HepG2 (cell line): ENCODE measurements at regions not wholly inside any gene's neighbourhood (a gene's known extent, or its start where the extent isn't known, plus 50 kb on each side); places are given as distances from the start of the nearest gene placed in this dataset.

Experiments used
- ATAC-seq: fragments of 200-7000 bp; cut with Tn5 transposase; 3 replicates; pipeline ENCODE4 v1.9.1; 2020; ENCODE audit warnings: mild to moderate bottlenecking, moderate library complexity
- BruUV-seq: library from RNA; stranded (reverse); fragments of 400-500 nt; replicated peaks from 2 replicates; lab custom pipeline; 2021; lab: Mats Ljungman, UMichigan
- CTCF ChIA-PET: fragments of 300-600 bp; formaldehyde crosslinking; extraction: SDS; loops from one replicate; lab custom pipeline; 2021; ENCODE audit warnings: low total read pairs, inconsistent platforms, low intra/inter-chr PET ratio; lab: Yijun Ruan, JAX
- POLR2A ChIA-PET: fragments of 350-600 bp; sonication (Branson Sonifier 250); formaldehyde crosslinking; loops from one replicate; lab custom pipeline; 2020; ENCODE audit warnings: antibody characterized with exemption, inconsistent platforms; lab: Yijun Ruan, JAX
- DNase-seq: peaks from one replicate; pipeline ENCODE4 v3.0.0-alpha.2; 2015; ENCODE audit warnings: low spot score
- FAIRE-seq: peaks from 3 replicates; lab custom pipeline; 2011; peaks lifted over from hg19 to GRCh38; lab: Jason Lieb, UNC
- H2AFZ ChIP-seq: one replicate; pipeline ENCODE4 v1.6.1; 2011; ENCODE audit warnings: low read length, inconsistent platforms
- H3K27ac ChIP-seq: fragments of 300-600 bp; 3 replicates; pipeline ENCODE4 v1.8.0; 2011; ENCODE audit warnings: mixed run types, mild to moderate bottlenecking, mixed read lengths, low read length, inconsistent platforms; ENCODE audit not compliant: insufficient read depth; ENCODE audit errors: extremely low read length
- H3K27me3 ChIP-seq, 2 experiments: fragments of 200-600 bp in 1 of 2; 2 replicates in 1 of 2; 3 replicates in 1 of 2; pipeline versions ENCODE4 v1.6.0 to v1.8.0; 2011; ENCODE audit warnings: low read length in 2 of 2, mild to moderate bottlenecking in 2 of 2, moderate library complexity in 2 of 2, inconsistent platforms in 1 of 2; ENCODE audit not compliant: insufficient read depth in 2 of 2, control insufficient read depth in 1 of 2
- H3K36me3 ChIP-seq, 2 experiments: fragments of 200-600 bp in 1 of 2; replicated peaks in 1 of 2; 2 replicates in 1 of 2; 3 replicates in 1 of 2; pipeline versions ENCODE4 v1.5.1 to v1.8.0; 2011; ENCODE audit warnings: low read length in 2 of 2, inconsistent platforms in 1 of 2; ENCODE audit not compliant: insufficient read depth in 2 of 2, control insufficient read depth in 1 of 2
- H3K4me1 ChIP-seq: 2 replicates; pipeline ENCODE4 v1.5.1; 2012; ENCODE audit warnings: low read length, inconsistent platforms; ENCODE audit not compliant: insufficient read depth
- H3K4me2 ChIP-seq: 2 replicates; pipeline ENCODE4 v1.6.0; 2011; ENCODE audit warnings: low read depth, low read length, inconsistent platforms
- H3K4me3 ChIP-seq, 3 experiments: fragments of 200-600 bp in 1 of 3; sonication (generic), shearing (Covaris generic) in 1 of 3; replicated peaks in 1 of 3; 2 replicates each; pipeline ENCODE4 v1.5.1; 2011 to 2016; ENCODE audit warnings: low read length in 3 of 3, inconsistent platforms in 2 of 3, low read depth in 2 of 3, mild to moderate bottlenecking in 2 of 3, control low read depth in 1 of 3, mixed read lengths in 1 of 3; ENCODE audit not compliant: insufficient read depth in 1 of 3
- H3K79me2 ChIP-seq: one replicate; pipeline ENCODE4 v1.6.1; 2011; ENCODE audit warnings: low read length, inconsistent platforms; ENCODE audit not compliant: insufficient read depth
- H3K9ac ChIP-seq: 2 replicates; pipeline ENCODE4 v1.6.0; 2011; ENCODE audit warnings: mild to moderate bottlenecking, low read depth, low read length, inconsistent platforms; ENCODE audit not compliant: insufficient read depth
- H3K9me3 ChIP-seq: 2 replicates; pipeline ENCODE4 v1.5.1; 2012; ENCODE audit warnings: mild to moderate bottlenecking, low read length
- H4K20me1 ChIP-seq: 2 replicates; pipeline ENCODE4 v1.6.0; 2011; ENCODE audit warnings: inconsistent platforms, mild to moderate bottlenecking, low read length, moderate library complexity; ENCODE audit not compliant: insufficient read depth
- ESRRA ChIP-seq: sonication (generic); formaldehyde crosslinking; IDR thresholded peaks from 2 replicates; pipeline ENCODE4 v1.5.1; 2020; ENCODE audit warnings: mild to moderate bottlenecking, low read depth, missing genetic modification reagents
- FOXO1 ChIP-seq: sonication (generic); formaldehyde crosslinking; IDR thresholded peaks from 2 replicates; pipeline ENCODE4 v1.4.0; 2020; ENCODE audit warnings: missing genetic modification reagents
- HNRNPK ChIP-seq: fragments of 200-400 bp; formaldehyde crosslinking; IDR thresholded peaks from 2 replicates; pipeline ENCODE4 v1.6.1; 2018; ENCODE audit warnings: low read length, low read depth, moderate library complexity, mild to moderate bottlenecking; ENCODE audit not compliant: poor library complexity, severe bottlenecking
- U2AF2 ChIP-seq: fragments of 200-400 bp; formaldehyde crosslinking; IDR thresholded peaks from 2 replicates; pipeline ENCODE4 v1.6.1; 2017; ENCODE audit warnings: low read depth, mild to moderate bottlenecking, low read length
- ZBTB21 ChIP-seq: sonication (generic); formaldehyde crosslinking; IDR thresholded peaks from 2 replicates; pipeline ENCODE4 v1.4.0; 2020; ENCODE audit warnings: missing genetic modification reagents
- ZNF543 ChIP-seq: sonication (generic); formaldehyde crosslinking; IDR thresholded peaks from 2 replicates; pipeline ENCODE4 v1.4.0; 2020; ENCODE audit warnings: mild to moderate bottlenecking, missing genetic modification reagents
- ZNF780A ChIP-seq: sonication (generic); formaldehyde crosslinking; IDR thresholded peaks from 2 replicates; pipeline ENCODE4 v1.8.0; 2022; ENCODE audit warnings: mild to moderate bottlenecking, missing genetic modification reagents, moderate library complexity
- ZNF891 ChIP-seq: sonication (generic); formaldehyde crosslinking; IDR thresholded peaks from 2 replicates; pipeline ENCODE4 v1.5.0; 2020; ENCODE audit warnings: mild to moderate bottlenecking, missing genetic modification reagents
- WGBS: methylation state at CpG from one replicate; pipeline ENCODE4 v1.1.6; 2017; ENCODE audit warnings: low lambda C conversion rate; 5-methylcytosine and 5-hydroxymethylcytosine counted together
- in situ Hi-C: cut with HindIII; loops from 2 replicates; pipeline ENCODE4 v1.10.0; 2017; ENCODE audit warnings: low pct_unique_long_range_greater_than_20kb; ENCODE audit not compliant: extremely low pct_ligation_motif_present
- intact Hi-C: fragments of 100-400 bp; cut with micrococcal nuclease; formaldehyde crosslinking; loops from one replicate; pipeline ENCODE4 v1.10.0; 2022; ENCODE audit not compliant: unreplicated experiment
- TF ChIP-seq, protein P1 (sequence below): sonication (generic); formaldehyde crosslinking; IDR thresholded peaks from 2 replicates; pipeline ENCODE4 v1.9.0; 2021; ENCODE audit warnings: missing genetic modification reagents, mild to moderate bottlenecking, borderline replicate concordance
- TF ChIP-seq, protein P2 (sequence below): sonication (generic); formaldehyde crosslinking; IDR thresholded peaks from 2 replicates; pipeline ENCODE4 v1.4.0; 2020; ENCODE audit warnings: mild to moderate bottlenecking, missing genetic modification reagents
- TF ChIP-seq, protein P3 (sequence below), 2 experiments: sonication (generic) in 1 of 2; formaldehyde crosslinking in 1 of 2; IDR thresholded peaks; 2 replicates each; pipeline versions ENCODE4 v1.4.0 to v1.6.1; 2016 to 2020; ENCODE audit warnings: borderline replicate concordance in 1 of 2, low read depth in 1 of 2, mild to moderate bottlenecking in 1 of 2, missing genetic modification reagents in 1 of 2
- TF ChIP-seq, protein P4 (sequence below): sonication (generic); formaldehyde crosslinking; IDR thresholded peaks from 2 replicates; pipeline ENCODE4 v1.5.0; 2020; ENCODE audit warnings: mild to moderate bottlenecking, missing genetic modification reagents
- TF ChIP-seq, protein P5 (sequence below): IDR thresholded peaks from 2 replicates; pipeline ENCODE4 v1.6.1; 2016; ENCODE audit warnings: mild to moderate bottlenecking

DNA sequence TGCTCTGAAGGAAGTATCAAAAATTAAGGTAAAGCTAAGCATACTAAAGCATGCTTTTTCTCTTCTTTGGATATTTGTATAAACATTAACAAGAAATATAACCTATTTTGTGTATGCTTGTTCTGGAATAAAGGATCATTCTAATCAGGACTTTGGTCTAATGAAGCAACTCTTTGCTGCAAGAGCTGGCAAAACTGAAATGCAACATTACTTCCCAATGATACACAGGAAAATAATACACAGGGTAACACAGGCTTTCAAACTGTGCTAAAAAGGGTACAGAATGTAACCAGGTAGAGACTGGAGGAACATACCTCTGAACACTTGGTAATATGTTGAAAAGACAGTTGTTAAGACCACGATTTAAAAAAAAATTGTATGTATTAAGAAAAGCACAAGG, 222.5 kb upstream of the DIO2 start (continued):
- TF ChIP-seq, protein P1, sequence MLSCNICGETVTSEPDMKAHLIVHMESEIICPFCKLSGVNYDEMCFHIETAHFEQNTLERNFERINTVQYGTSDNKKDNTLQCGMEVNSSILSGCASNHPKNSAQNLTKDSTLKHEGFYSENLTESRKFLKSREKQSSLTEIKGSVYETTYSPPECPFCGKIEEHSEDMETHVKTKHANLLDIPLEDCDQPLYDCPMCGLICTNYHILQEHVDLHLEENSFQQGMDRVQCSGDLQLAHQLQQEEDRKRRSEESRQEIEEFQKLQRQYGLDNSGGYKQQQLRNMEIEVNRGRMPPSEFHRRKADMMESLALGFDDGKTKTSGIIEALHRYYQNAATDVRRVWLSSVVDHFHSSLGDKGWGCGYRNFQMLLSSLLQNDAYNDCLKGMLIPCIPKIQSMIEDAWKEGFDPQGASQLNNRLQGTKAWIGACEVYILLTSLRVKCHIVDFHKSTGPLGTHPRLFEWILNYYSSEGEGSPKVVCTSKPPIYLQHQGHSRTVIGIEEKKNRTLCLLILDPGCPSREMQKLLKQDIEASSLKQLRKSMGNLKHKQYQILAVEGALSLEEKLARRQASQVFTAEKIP, result no peak
- TF ChIP-seq, protein P2, sequence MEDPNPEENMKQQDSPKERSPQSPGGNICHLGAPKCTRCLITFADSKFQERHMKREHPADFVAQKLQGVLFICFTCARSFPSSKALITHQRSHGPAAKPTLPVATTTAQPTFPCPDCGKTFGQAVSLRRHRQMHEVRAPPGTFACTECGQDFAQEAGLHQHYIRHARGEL (CRISPR knock-in tag), result no peak
- TF ChIP-seq, protein P3, sequence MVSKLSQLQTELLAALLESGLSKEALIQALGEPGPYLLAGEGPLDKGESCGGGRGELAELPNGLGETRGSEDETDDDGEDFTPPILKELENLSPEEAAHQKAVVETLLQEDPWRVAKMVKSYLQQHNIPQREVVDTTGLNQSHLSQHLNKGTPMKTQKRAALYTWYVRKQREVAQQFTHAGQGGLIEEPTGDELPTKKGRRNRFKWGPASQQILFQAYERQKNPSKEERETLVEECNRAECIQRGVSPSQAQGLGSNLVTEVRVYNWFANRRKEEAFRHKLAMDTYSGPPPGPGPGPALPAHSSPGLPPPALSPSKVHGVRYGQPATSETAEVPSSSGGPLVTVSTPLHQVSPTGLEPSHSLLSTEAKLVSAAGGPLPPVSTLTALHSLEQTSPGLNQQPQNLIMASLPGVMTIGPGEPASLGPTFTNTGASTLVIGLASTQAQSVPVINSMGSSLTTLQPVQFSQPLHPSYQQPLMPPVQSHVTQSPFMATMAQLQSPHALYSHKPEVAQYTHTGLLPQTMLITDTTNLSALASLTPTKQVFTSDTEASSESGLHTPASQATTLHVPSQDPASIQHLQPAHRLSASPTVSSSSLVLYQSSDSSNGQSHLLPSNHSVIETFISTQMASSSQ (IDR thresholded peaks at IDR 0.05; ENCODE audit: low read depth), result no peak
- TF ChIP-seq, protein P3 (CRISPR knock-in tag; IDR thresholded peaks at IDR 0.05; ENCODE audit: borderline replicate concordance), result no peak
- no peak for TF ChIP-seq U2AF2

DNA sequence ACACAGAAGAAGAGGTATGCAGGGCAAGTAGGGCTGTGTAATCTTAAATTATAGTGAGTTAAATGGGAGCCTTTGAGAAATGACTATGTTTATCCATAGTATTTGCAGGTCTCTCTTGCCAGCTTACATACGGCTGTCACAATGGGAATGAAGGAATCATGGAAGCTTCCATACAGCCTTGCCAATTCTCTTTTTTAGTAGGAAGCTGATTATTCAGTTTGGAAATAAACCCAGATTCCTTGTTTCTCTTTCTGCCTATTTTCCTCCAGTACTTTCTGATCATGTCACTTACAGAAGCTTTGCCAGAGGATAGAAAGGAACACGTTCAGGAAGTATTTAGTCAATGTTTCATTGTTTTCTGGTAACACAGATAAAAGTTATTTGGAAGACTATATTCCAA, 217.4 kb upstream of the DIO2 start:
- no peak overlapping the region for H3K4me2 ChIP-seq
- no peak overlapping the region for H2AFZ ChIP-seq
- in situ Hi-C loops (no loop called here), intact Hi-C loops (no loop called here)
- no peak for FAIRE-seq
- H3K4me1 ChIP-seq, result no peaks in the 10 kb centered on the region
- no peaks in the 10 kb centered on the region for H3K9me3 ChIP-seq
- ChIA-PET POLR2A (no interaction called here), CTCF (no interaction called here)
- H3K27me3 ChIP-seq, result no peaks in the 10 kb centered on the region
- WGBS, result 1% methylated on average over 2 of the region's 2 CpGs
- H3K9ac ChIP-seq, result no peak overlapping the region
- H3K36me3 ChIP-seq, result no peaks in the 10 kb centered on the region
- H3K27ac ChIP-seq, result no peak overlapping the region
- ATAC-seq, result no peak
- DNase-seq, result no peak
- no peaks in the 10 kb centered on the region for H3K79me2 ChIP-seq
- no peaks in the 10 kb centered on the region for H4K20me1 ChIP-seq
- no TSS peak for BruUV-seq
- H3K4me3 ChIP-seq, result no peak overlapping the region
- no peak for TF ChIP-seq FOXO1 (CRISPR knock-in tag)
- TF ChIP-seq ZNF543, result no peak
- no peak for TF ChIP-seq ZBTB21 (CRISPR knock-in tag)
- TF ChIP-seq ESRRA (CRISPR knock-in tag), result no peak
- no peak for TF ChIP-seq ZNF780A (CRISPR knock-in tag)
- TF ChIP-seq HNRNPK, result no peak
- TF ChIP-seq, protein P4, sequence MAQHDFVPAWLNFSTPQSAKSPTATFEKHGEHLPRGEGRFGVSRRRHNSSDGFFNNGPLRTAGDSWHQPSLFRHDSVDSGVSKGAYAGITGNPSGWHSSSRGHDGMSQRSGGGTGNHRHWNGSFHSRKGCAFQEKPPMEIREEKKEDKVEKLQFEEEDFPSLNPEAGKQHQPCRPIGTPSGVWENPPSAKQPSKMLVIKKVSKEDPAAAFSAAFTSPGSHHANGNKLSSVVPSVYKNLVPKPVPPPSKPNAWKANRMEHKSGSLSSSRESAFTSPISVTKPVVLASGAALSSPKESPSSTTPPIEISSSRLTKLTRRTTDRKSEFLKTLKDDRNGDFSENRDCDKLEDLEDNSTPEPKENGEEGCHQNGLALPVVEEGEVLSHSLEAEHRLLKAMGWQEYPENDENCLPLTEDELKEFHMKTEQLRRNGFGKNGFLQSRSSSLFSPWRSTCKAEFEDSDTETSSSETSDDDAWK (CRISPR knock-in tag), result no peak
- TF ChIP-seq, protein P5, sequence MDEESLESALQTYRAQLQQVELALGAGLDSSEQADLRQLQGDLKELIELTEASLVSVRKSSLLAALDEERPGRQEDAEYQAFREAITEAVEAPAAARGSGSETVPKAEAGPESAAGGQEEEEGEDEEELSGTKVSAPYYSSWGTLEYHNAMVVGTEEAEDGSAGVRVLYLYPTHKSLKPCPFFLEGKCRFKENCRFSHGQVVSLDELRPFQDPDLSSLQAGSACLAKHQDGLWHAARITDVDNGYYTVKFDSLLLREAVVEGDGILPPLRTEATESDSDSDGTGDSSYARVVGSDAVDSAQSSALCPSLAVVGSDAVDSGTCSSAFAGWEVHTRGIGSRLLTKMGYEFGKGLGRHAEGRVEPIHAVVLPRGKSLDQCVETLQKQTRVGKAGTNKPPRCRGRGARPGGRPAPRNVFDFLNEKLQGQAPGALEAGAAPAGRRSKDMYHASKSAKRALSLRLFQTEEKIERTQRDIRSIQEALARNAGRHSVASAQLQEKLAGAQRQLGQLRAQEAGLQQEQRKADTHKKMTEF (CRISPR knock-in tag), result no peak
- TF ChIP-seq ZNF891 (CRISPR knock-in tag), result no peak
